Urinary bladder (tissue), 3 donors: ENCODE measurements at regions not wholly inside any gene's neighbourhood (a gene's known extent, or its start where the extent isn't known, plus 50 kb on each side); places are given as distances from the start of the nearest gene placed in this dataset.
A peak's percentile ranks its signal among the peaks of the same experiment; 100 is the strongest.

Source experiments
- DNase-seq: peaks from one replicate; pipeline ENCODE4 v3.0.0-alpha.2; 2015; ENCODE audit errors: extremely low spot score
- H3K27ac ChIP-seq: one replicate; pipeline ENCODE4 v1.5.1; 2013; ENCODE audit warnings: low read depth, mild to moderate bottlenecking, moderate library complexity
- H3K36me3 ChIP-seq: one replicate; pipeline ENCODE4 v1.6.1; 2013; ENCODE audit warnings: mild to moderate bottlenecking, moderate library complexity; ENCODE audit not compliant: insufficient read depth
- H3K4me1 ChIP-seq: one replicate; pipeline ENCODE4 v1.6.1; 2013; ENCODE audit warnings: mild to moderate bottlenecking, moderate library complexity; ENCODE audit not compliant: insufficient read depth
- H3K4me3 ChIP-seq: one replicate; pipeline ENCODE4 v1.5.1; 2013; ENCODE audit warnings: low read depth, low read length
- WGBS: extraction: QIAGEN DNeasy Blood & Tissue Kit; methylation state at CpG from one replicate; pipeline ENCODE4 v1.1.7; 2013; 5-methylcytosine and 5-hydroxymethylcytosine counted together
- donor health status: healthy with polysubstance abuse.
- donor health status: healthy.

DNA sequence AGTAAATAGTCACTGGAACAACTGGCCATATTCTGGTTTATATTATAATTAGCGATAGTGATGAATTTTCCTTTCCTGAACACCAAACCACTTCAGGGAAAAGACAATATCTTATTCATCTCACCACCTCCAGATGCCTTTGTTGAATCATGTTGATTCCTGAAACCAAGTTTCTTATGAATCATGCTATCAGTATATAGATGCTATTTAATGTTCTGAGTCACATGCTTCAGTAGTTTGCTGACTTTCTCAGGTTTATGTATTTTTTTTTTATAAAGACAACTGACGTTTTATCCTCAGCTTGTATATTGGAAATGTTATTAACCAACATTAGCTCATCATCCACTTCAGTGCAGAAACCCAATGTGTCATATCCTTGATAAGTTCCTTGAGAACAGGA, 710.2 kb upstream of the POU3F2 start:
- WGBS = 66% methylated on average over 2 of the region's 2 CpGs
- no peak for DNase-seq
- H3K4me1 ChIP-seq = no peaks in the 10 kb centered on the region
- no peaks in the 10 kb centered on the region for H3K36me3 ChIP-seq
- no peak overlapping the region for H3K4me3 ChIP-seq
- H3K27ac ChIP-seq = no peak overlapping the region

DNA sequence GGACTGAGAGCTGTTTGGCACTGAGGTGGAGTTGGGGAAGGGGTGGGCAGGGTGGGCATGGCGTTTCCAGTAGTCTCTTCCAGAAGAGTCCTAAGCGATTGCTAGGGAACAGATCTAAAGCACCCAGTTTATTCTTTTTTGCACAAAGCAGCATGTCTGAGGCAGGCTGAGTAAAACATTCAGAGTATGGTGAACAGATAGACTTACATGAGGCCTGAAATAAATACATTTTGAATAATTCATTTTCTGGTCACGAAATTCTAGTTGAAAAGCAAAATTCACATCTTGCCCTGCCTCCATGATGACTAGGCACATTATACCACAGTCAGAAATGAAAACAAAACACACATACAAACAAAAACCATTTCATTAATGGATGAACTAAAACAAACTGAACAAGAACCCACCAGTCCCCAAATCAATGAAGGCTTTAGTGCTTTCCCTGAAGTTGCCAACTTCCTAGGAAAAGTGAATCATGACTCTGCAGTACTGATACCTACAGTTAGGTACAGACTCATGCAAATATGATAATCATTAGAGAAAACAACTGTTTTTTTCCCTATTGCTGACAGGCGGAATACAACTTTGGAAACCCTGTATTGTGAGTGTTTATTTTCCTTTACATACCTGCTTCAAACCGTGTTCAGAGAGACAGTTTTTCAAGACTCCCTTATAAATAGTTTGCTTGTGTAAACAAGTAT, 702.9 kb upstream of the POU3F2 start:
- Histone ChIP-seq H3K27ac (no peak overlapping the region), H3K4me3 (no peak overlapping the region), H3K36me3 (no peaks in the 10 kb centered on the region), H3K4me1 (no peaks in the 10 kb centered on the region)
- DNase-seq = no peak
- WGBS = 64% methylated on average over 5 of the region's 5 CpGs

DNA sequence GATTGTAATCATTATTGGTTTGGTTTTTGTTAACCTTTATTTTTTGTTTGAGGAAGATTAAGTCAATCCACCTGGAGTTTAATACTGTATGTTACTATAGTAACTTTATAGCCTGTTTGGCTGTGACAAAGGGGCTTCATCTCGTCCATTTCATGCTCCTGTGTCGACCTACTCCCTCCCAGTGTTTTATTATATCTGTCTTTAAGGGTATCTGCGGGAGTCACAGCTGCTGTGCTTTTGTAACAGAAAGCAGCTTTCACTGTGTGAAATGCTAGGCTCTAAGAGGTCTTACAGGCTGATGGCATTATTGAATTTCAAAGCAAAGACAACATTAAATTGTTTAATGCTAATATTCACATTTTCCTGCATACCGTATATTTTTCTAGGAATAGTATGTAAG, 698.0 kb upstream of the POU3F2 start:
- H3K27ac ChIP-seq = no peak overlapping the region
- no peaks in the 10 kb centered on the region for H3K4me1 ChIP-seq
- DNase-seq = no peak
- H3K36me3 ChIP-seq = no peaks in the 10 kb centered on the region
- H3K4me3 ChIP-seq = no peak overlapping the region
- 14% methylated on average over 4 of the region's 4 CpGs for WGBS

DNA sequence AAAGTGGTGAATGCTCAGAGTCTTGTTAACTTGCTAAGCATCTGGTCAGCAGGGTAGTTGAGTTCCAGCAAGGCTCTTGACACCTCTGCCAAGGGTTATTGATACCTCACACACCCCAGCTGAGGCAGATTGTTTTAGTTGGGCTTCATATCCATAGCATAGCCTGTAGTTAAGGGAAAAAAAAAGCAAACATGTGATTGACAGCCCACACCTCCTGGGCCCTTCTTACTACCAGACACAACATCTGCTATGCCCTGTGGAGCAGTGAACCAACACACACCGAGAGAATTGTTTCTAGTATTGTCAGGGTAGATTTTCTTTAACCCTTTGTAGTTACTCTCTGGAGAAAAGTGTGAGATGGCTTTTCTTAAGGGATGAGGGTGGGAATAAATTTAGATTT, 697.0 kb upstream of the POU3F2 start:
- no peak overlapping the region for H3K27ac ChIP-seq
- no peak overlapping the region for H3K4me3 ChIP-seq
- DNase-seq = no peak
- no peaks in the 10 kb centered on the region for H3K36me3 ChIP-seq
- no peaks in the 10 kb centered on the region for H3K4me1 ChIP-seq
- 3% methylated on average over 1 of the region's 1 CpG for WGBS

DNA sequence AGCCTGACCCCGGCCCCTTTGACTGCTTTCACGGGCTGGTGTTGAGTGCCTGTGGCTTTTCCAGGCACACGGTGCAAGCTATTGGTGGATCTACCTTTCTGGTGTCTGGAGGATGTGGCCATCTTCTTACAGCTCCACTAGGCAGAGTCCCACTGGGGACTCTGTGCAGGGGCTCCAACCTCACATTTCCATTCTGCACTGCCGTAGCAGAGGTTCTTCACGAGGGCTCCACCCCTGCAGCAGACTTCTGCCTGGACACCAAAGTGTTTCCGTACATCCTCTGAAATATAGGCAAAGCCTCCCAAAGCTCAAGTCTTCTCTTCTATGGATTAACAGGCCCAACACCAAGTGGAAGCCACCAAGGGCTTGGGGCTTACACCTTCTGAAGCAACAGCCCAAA, 691.5 kb upstream of the POU3F2 start:
- no peak for DNase-seq
- H3K36me3 ChIP-seq = no peaks in the 10 kb centered on the region
- no peak overlapping the region for H3K4me3 ChIP-seq
- no peak overlapping the region for H3K27ac ChIP-seq
- no peaks in the 10 kb centered on the region for H3K4me1 ChIP-seq
- 89% methylated on average over 6 of the region's 6 CpGs for WGBS

DNA sequence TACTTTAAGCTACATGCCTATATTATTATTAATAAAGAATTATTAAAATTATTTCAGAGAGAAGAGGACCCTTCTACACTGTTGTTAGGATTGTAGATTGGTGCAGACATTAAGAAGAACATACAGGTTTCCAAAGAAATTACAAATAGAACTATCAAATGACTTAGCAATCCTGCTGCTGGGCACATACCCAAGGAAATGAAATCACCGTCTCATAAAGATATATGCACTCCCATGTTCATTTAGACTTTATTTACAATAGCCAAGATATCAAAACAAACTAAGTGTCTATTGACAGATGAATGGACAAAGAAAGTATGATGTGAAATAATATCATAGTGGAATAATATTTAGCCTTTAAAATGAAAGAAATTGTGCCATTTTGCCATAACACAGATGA, 687.7 kb upstream of the POU3F2 start:
- WGBS = 29% methylated on average over 1 of the region's 1 CpG
- H3K4me3 ChIP-seq = no peak overlapping the region
- H3K36me3 ChIP-seq = no peaks in the 10 kb centered on the region
- no peak for DNase-seq
- no peaks in the 10 kb centered on the region for H3K4me1 ChIP-seq
- no peak overlapping the region for H3K27ac ChIP-seq

DNA sequence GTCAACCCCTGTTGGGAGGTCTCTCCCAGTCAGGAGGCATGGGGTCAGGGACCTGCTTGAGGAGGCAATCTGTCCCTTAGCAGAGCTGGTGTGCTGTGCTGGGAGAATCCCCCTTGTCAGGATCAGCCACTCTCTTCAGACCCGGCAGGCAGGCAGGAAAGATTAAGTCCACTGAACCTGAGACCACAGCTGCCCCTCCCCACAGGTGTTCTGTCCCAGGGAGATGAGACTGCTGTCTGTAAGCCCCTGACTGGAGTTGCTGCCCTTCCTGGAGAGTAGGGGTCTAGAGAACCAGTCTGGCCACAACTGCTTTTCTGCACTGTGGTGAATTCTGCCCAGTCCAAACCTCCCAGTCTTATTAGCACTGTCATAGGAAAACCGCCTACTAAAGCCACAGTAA, 677.8 kb upstream of the POU3F2 start:
- no peaks in the 10 kb centered on the region for H3K4me1 ChIP-seq
- WGBS = 76% methylated on average over 2 of the region's 2 CpGs
- DNase-seq = no peak
- no peak overlapping the region for H3K4me3 ChIP-seq
- H3K27ac ChIP-seq = no peak overlapping the region
- no peaks in the 10 kb centered on the region for H3K36me3 ChIP-seq

DNA sequence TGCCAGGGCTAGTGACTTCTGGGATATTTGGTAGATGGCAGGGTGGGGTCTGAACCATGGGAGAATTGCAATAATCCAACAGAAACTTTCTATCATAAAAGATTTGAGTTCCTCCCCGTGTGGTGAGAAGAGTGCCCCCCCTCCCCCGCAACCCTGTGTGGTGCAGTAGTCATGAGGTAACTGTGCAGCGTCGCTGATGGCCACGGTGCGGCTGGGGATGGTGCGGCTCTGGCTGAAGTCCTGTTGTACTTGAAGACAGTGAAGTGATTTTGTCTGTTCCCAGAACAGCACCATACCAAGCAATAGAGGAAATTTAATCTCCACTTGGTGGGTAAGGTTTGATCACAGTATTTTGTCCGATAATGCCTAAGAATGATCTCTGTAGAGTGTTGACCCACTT, 654.8 kb upstream of the POU3F2 start:
- Histone ChIP-seq H3K4me1 (no peaks in the 10 kb centered on the region), H3K4me3 (no peak overlapping the region), H3K27ac (no peak overlapping the region), H3K36me3 (no peaks in the 10 kb centered on the region)
- DNase-seq = no peak
- 90% methylated on average over 8 of the region's 8 CpGs for WGBS

DNA sequence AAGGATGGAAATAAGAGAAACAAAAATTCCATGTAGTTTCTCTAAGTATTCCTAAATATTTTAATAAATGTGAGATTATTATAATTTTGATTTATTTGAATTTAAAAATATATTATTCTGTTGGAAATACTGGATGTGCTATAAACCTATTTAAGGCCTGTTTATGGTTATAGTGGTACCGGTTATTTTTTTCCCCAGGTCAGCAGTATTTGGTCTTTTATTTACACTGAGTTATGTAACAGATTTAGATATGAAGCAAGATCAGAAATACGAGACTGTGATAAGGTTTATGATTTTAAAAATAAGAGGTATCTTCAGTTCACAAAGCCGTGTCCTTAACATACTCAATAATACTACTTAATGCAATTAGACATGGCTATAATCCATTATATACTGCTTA, 634.3 kb upstream of the POU3F2 start:
- Histone ChIP-seq H3K4me3 (no peak overlapping the region), H3K27ac (no peak overlapping the region), H3K4me1 (no peaks in the 10 kb centered on the region), H3K36me3 (no peaks in the 10 kb centered on the region)
- no peak for DNase-seq
- 53% methylated on average over 3 of the region's 3 CpGs for WGBS

DNA sequence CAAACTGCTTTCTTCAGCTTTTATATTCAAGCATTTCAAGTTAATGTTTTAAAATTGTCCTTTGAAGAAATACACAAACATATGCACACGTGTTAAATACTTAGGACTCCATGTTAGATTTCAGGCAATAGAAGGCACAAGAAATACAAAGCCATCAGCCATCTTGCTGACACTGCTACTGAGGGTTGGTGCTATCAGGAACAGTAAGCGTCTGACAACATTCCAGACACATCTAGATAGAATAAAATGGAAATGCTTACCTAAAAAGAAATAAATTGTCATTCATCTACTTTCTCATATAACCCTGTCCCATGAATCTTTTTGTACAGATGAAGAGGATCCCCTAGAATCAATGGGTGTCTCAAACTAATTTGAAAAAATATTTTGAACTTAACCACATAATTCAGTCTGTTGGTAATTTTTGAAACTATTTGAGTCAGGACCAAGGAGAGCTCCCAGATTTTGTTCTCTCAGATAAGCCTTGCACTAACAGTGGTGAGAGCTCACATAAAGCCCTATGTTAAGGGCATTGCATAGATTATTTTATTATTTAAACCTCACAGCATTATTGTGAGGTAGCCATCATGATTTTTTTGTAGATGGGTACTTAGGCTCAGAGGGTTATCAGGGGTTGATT, 631.1 kb upstream of the POU3F2 start:
- peak; percentile 3 for DNase-seq

DNA sequence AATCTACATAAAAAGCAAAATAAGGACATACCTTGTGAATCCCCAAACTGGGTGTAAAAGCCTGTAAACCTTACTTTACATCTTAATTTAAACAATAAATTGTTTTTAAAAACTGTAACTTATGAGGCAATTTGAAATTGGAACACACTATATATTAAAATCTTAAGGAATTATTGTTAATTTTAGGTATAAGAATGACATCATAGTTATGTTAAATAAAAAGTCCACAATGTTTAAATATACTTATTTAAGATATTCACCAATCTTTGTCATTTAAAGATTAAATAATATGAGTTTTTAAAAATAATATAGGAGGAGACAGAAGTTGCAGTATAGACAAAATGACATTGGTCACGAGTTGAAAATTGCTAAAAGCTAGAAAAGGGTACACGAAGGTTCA, 621.9 kb upstream of the POU3F2 start:
- DNase-seq = no peak
- WGBS = 73% methylated on average over 2 of the region's 2 CpGs
- Histone ChIP-seq H3K4me3 (no peak overlapping the region), H3K4me1 (no peaks in the 10 kb centered on the region), H3K36me3 (no peaks in the 10 kb centered on the region), H3K27ac (no peak overlapping the region)

More for the DNA sequence above, 631.1 kb upstream of the POU3F2 start:
- WGBS = 54% methylated on average over 2 of the region's 2 CpGs
- Histone ChIP-seq H3K4me3 (no peak overlapping the region), H3K27ac (no peak overlapping the region), H3K36me3 (no peaks in the 10 kb centered on the region), H3K4me1 (no peaks in the 10 kb centered on the region)

DNA sequence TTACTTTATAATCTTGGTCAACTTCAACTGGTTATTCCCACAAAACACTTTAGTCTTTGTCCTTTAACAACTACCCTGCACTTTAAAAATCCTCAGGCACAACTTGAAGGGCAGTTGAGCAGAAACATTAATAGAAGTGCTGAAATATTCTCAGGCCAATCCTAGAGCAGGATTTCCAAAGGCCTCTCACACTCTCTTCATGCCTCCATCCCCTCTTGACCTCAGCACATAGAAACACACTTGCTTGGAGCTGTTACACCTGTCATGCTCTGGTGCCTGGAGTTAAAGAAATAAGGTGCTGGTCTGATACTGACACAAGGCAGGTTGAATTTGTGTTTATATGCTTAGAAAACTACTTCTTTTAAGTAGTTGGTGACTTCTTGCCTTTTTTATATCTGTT, 618.8 kb upstream of the POU3F2 start:
- Histone ChIP-seq H3K27ac (no peak overlapping the region), H3K4me3 (no peak overlapping the region), H3K36me3 (no peaks in the 10 kb centered on the region), H3K4me1 (no peaks in the 10 kb centered on the region)
- DNase-seq = no peak

DNA sequence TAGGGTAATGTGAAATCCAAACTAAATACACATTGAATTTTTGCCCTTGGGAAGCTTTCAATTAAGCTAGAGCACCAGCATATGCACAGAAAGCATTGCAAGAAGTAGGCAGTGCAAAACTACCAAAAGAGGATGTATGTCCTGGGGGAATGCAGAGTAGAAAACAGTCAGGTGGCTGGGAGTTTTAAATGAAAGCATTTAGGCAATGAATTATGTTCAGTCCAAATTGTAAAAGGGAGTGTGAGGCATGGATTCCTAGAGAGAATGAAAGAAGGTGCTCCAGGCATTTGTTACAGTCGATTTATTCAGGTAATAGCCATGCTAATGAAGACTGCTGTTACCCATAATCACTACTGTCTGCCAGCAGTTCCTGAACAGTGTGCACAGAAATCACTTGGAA, 604.1 kb upstream of the POU3F2 start:
- WGBS = 55% methylated on average over 1 of the region's 1 CpG
- no peaks in the 10 kb centered on the region for H3K4me1 ChIP-seq
- H3K27ac ChIP-seq = no peak overlapping the region
- DNase-seq = no peak
- no peak overlapping the region for H3K4me3 ChIP-seq
- H3K36me3 ChIP-seq = no peaks in the 10 kb centered on the region

DNA sequence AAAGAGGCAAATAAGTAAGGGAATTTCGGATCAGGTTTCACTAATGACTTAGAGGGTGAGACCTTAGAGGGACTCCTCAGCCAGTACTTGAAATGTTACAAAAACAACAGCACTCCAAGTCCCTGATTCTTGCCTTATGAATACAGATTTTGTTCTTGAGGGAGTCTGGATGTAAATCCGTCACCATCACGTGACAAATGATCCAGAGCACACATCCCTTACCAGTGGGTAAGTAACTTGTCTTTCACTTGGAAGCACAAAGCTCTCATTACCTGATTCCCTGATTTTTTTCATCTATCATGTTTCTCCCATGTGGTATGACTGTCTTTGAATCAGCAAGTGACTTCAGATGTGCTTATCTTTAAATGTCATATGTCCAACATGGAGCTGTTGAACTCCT, 595.3 kb upstream of the POU3F2 start:
- no peaks in the 10 kb centered on the region for H3K4me1 ChIP-seq
- no peak overlapping the region for H3K27ac ChIP-seq
- no peak for DNase-seq
- no peaks in the 10 kb centered on the region for H3K36me3 ChIP-seq
- no peak overlapping the region for H3K4me3 ChIP-seq
- WGBS = 62% methylated on average over 3 of the region's 3 CpGs

DNA sequence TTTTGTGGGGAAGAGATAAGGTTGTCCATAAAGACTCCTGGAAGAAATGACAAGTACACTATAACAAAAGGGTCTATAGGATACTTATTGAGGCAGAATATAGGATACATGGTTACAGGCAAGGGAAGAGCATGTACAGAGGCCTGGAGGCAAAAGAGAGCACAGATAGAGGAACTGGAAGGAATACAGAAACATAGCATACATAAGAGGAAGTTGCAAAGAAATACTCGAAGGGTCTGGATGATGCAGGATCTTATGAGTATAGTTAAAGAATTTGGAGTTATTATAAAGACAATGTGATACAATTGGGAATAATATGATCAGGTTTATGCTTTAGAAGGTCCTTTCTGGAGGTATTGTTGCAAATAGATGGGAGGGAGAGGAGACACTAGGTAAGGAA, 592.7 kb upstream of the POU3F2 start:
- Histone ChIP-seq H3K27ac (no peak overlapping the region), H3K4me3 (no peak overlapping the region), H3K4me1 (no peaks in the 10 kb centered on the region), H3K36me3 (no peaks in the 10 kb centered on the region)
- 68% methylated on average over 1 of the region's 1 CpG for WGBS
- no peak for DNase-seq
